Activated B cell treated with CpG ODN at 0.5 μM for 24 hours (primary cell): ENCODE measurements at regions not wholly inside any gene's neighbourhood (a gene's known extent, or its start where the extent isn't known, plus 50 kb on each side); places are given as distances from the start of the nearest gene placed in this dataset.
"Not testable (repeated sequence)": the region's sequence is repeated elsewhere in the genome, so short reads cannot be mapped to it uniquely, and the experiment has no call there.

ENCODE experiments used
- ATAC-seq: fragments of 200-7000 bp; cut with Tn5 transposase; one replicate; pipeline ENCODE4 v1.10.0; 2021; ENCODE audit warnings: low read depth, mild to moderate bottlenecking, moderate library complexity
- CTCF ChIA-PET: fragments of 350-600 bp; sonication (Branson Sonifier 250); formaldehyde crosslinking; loops from one replicate; lab custom pipeline; 2021; ENCODE audit warnings: antibody characterized with exemption; lab: Charles Lee
- POLR2A ChIA-PET: fragments of 350-600 bp; sonication (Branson Sonifier 250); formaldehyde crosslinking; loops from one replicate; lab custom pipeline; 2021; ENCODE audit warnings: antibody characterized with exemption; lab: Charles Lee
- DNase-seq: peaks from one replicate; pipeline ENCODE4 v3.0.0; 2022
- H3K27ac Mint-ChIP-seq: one replicate; pipeline ENCODE4 v1.8.0; 2020; ENCODE audit warnings: mixed read lengths
- H3K27me3 Mint-ChIP-seq: one replicate; pipeline ENCODE4 v1.8.0; 2021; ENCODE audit warnings: mixed read lengths
- H3K36me3 Mint-ChIP-seq: one replicate; pipeline ENCODE4 v1.8.0; 2021; ENCODE audit warnings: low read depth, mixed read lengths
- H3K4me1 Mint-ChIP-seq: one replicate; pipeline ENCODE4 v1.8.0; 2021; ENCODE audit warnings: mixed read lengths
- H3K4me3 Mint-ChIP-seq: one replicate; pipeline ENCODE4 v1.8.0; 2020; ENCODE audit warnings: mild to moderate bottlenecking, mixed read lengths
- H3K9me3 Mint-ChIP-seq: one replicate; pipeline ENCODE4 v1.8.0; 2020; ENCODE audit warnings: mixed read lengths
- intact Hi-C: fragments of 100-400 bp; cut with micrococcal nuclease; formaldehyde crosslinking; loops from one replicate; pipeline ENCODE4 v1.15.1; 2024
- TF ChIP-seq, protein P1 (sequence below): fragments of 200-600 bp; IDR thresholded peaks from one replicate; pipeline ENCODE4 v1.8.0; 2022; ENCODE audit warnings: antibody characterized with exemption, mild to moderate bottlenecking

- TF ChIP-seq, protein P1, sequence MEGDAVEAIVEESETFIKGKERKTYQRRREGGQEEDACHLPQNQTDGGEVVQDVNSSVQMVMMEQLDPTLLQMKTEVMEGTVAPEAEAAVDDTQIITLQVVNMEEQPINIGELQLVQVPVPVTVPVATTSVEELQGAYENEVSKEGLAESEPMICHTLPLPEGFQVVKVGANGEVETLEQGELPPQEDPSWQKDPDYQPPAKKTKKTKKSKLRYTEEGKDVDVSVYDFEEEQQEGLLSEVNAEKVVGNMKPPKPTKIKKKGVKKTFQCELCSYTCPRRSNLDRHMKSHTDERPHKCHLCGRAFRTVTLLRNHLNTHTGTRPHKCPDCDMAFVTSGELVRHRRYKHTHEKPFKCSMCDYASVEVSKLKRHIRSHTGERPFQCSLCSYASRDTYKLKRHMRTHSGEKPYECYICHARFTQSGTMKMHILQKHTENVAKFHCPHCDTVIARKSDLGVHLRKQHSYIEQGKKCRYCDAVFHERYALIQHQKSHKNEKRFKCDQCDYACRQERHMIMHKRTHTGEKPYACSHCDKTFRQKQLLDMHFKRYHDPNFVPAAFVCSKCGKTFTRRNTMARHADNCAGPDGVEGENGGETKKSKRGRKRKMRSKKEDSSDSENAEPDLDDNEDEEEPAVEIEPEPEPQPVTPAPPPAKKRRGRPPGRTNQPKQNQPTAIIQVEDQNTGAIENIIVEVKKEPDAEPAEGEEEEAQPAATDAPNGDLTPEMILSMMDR, result no peak
- H3K9me3 Mint-ChIP-seq, result no peaks in the 10 kb centered on the region
- ATAC-seq (no peak), DNase-seq (no peak)
- H3K36me3 Mint-ChIP-seq, result no peaks in the 10 kb centered on the region
- POLR2A ChIA-PET, result no interaction called here
- H3K27ac Mint-ChIP-seq, result no peak overlapping the region
- H3K4me3 Mint-ChIP-seq, result no peak overlapping the region
- peaks cover 6% of the 10 kb centered on the region for H3K27me3 Mint-ChIP-seq
- intact Hi-C loops, result no loop called here
- no peaks in the 10 kb centered on the region for H3K4me1 Mint-ChIP-seq
- CTCF ChIA-PET, result no interaction called here
These were observed 77.6 kb upstream of the CCDC80 start for GRCh38 chr3:112718516-112718915.

DNA sequence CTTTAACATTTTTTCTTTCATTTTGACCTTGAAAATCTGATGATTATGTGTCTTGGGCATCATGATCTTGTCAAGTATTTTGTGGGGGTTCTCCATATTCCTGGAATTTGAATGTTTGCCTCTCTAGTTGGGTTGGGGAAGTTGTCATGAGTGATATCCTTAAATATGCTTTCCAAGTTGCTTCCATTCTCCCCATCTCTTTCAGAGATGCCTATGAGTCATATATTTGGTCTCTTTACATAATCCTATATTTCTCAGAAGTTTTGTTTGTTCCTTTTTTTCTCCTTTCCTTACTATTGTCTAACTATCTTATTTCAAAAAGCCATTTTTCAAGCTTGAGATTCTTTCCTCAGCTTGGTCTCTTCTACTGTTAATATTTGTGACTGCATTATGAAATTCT is 69.0 kb upstream of the CCDC80 start:
- POLR2A ChIA-PET, result no interaction called here
- ATAC-seq (no peak), DNase-seq (no peak)
- Mint-ChIP-seq H3K27me3 (peaks cover 14% of the 10 kb centered on the region), H3K4me3 (no peak overlapping the region), H3K36me3 (no peaks in the 10 kb centered on the region), H3K4me1 (no peaks in the 10 kb centered on the region), H3K27ac (no peak overlapping the region), H3K9me3 (peaks cover 6% of the 10 kb centered on the region)
- intact Hi-C loops, result no loop called here
- TF ChIP-seq, protein P1, result no peak
- CTCF ChIA-PET, result interaction anchor here (1.1 to 1.3 kb wide), 2 partner anchors 33 to 578 kb away, joined by 3 read pairs; no protein-coding TSS in a partner anchor

DNA sequence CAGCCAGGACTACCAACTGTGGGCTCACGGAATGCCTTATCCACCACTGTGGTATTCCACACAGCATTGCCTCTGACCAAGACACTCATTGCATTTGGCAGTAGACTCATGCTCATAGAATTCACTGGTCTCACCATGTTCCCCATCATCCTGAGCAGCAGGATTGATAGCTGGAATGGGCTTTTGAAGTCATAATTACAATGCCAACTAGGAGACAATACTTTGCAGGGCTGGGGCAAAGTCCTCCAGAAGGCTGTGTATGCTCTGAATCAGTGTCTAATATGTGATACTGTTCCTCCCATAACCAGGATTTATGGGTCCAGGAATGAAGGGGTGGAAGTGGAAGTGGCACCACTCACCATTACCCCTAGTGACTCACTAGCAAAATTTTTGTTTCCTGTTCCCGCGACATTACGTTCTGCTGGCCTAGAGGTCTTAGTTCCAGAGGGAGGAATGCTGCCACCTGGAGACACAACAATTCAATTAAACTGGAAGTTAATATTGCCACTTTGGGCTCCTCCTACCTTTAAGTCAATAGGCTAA is 58.6 kb upstream of the CCDC80 start:
- H3K9me3 Mint-ChIP-seq, result no peaks in the 10 kb centered on the region
- CTCF ChIA-PET, result no interaction called here
- intact Hi-C loops, result no loop called here
- no peak for DNase-seq
- TF ChIP-seq, protein P1, result no peak
- peaks cover 8% of the 10 kb centered on the region for H3K27me3 Mint-ChIP-seq
- no peak for ATAC-seq
- no peaks in the 10 kb centered on the region for H3K36me3 Mint-ChIP-seq
- POLR2A ChIA-PET, result no interaction called here
- no peaks in the 10 kb centered on the region for H3K4me1 Mint-ChIP-seq
- no peak overlapping the region for H3K4me3 Mint-ChIP-seq
- no peak overlapping the region for H3K27ac Mint-ChIP-seq

GRCh38 chr3:112698442-112698841 is 57.5 kb upstream of the CCDC80 start:
- POLR2A ChIA-PET, H3K4me1 Mint-ChIP-seq, CTCF ChIA-PET, H3K9me3 Mint-ChIP-seq, ATAC-seq, H3K27me3 Mint-ChIP-seq, DNase-seq, intact Hi-C loops, H3K36me3 Mint-ChIP-seq, H3K4me3 Mint-ChIP-seq, H3K27ac Mint-ChIP-seq: not testable (repeated sequence)

- H3K27me3 Mint-ChIP-seq, DNase-seq, H3K36me3 Mint-ChIP-seq, H3K27ac Mint-ChIP-seq, POLR2A ChIA-PET, CTCF ChIA-PET, intact Hi-C loops, H3K4me3 Mint-ChIP-seq, H3K9me3 Mint-ChIP-seq, H3K4me1 Mint-ChIP-seq, ATAC-seq: not testable (repeated sequence)
These were observed 55.3 kb upstream of the CCDC80 start for GRCh38 chr3:112696244-112696643.

DNA sequence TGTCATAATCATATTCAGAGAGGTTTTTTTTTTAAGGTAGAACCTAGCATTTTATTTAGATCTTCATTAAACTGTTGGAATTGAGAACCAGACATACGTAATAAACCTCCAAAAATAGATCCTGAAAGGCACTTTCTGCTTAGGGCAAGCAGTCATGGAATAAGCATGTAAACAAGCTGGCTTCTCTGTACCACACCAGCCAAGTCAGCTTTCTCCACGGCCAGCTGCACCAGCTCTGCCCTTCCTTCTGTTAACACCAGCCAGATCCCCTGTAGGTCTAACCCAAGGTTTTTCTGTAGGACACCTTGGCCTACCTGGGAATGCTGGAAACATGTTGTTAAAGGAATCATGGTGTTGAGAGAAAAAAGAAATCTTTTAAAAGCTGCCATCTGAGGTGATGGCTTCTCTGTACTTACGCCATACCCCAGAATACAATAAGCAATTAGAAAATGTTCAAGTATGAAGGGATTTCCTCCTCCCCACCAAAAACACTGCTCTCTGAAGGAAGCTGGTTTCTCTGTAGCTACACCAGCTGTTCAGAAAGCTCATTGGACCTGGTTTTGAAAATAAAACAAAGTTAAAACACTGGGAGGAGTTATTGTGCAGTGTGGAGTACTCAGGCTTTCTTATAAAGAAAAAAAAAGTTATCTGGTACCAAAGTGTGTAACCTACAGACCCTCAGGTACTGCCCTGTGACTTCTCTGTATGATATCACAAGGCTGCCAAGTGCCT is 54.6 kb upstream of the CCDC80 start:
- POLR2A ChIA-PET, H3K27ac Mint-ChIP-seq, intact Hi-C loops, H3K4me3 Mint-ChIP-seq, H3K9me3 Mint-ChIP-seq, H3K4me1 Mint-ChIP-seq, ATAC-seq, H3K36me3 Mint-ChIP-seq, DNase-seq, H3K27me3 Mint-ChIP-seq, CTCF ChIA-PET: not testable (repeated sequence)

DNA sequence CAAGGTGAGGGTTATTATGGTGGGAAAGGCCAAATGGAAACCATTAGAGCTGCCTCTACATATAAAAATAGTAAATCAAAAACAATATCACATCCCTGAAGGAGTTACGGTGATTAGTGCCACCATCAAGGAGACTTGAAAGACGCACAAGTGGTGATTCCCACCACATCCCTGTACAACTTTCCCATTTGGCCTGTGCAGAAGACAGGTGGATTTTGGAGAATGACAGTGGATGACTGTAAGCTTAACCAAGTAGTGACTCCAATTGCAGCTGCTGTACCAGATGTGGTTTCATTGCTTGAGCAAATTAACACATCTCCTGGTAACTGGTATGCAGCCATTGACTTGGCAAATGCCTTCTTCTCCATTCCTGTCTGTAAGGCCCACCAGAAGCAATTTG is 54.0 kb upstream of the CCDC80 start:
- H3K27me3 Mint-ChIP-seq, H3K36me3 Mint-ChIP-seq, ATAC-seq, H3K9me3 Mint-ChIP-seq, H3K27ac Mint-ChIP-seq, H3K4me1 Mint-ChIP-seq, DNase-seq, CTCF ChIA-PET, intact Hi-C loops, POLR2A ChIA-PET, H3K4me3 Mint-ChIP-seq: not testable (repeated sequence)
